ENCODE measurements at regions not wholly inside any gene's neighbourhood (a gene's known extent, or its start where the extent isn't known, plus 50 kb on each side); places are given as distances from the start of the nearest gene placed in this dataset.

DNA sequence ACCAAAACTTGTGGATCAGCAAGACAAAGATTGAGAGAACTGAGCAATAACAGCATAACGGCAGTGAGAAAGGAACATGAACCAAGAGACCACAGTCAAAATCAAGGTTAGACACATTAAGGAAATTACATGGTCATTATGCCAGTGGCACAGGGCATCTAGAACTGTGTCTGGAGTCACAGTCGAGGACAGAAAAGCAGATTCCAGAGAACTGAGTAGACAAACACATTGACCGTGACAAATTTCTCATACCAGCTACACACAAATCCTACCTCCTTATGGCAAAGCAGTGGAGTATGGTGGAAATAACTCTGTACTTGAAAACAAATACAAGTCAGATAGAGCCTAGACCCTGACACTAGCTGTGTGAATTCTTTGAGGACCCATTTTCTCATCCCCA is 367.3 kb downstream of the DUSP6 start:
- Histone ChIP-seq H3K36me3 (no peaks in the 10 kb centered on the region), H3K9me3 (no peaks in the 10 kb centered on the region), H3K27ac (no peak overlapping the region), H3K4me3 (no peak overlapping the region), H3K4me1 (no peaks in the 10 kb centered on the region), H3K27me3 (no peaks in the 10 kb centered on the region), H3K9ac (ENCODE audit: low read depth in 2 of 2, low read length in 2 of 2) (no peak overlapping the region)
- TF ChIP-seq, protein P1, sequence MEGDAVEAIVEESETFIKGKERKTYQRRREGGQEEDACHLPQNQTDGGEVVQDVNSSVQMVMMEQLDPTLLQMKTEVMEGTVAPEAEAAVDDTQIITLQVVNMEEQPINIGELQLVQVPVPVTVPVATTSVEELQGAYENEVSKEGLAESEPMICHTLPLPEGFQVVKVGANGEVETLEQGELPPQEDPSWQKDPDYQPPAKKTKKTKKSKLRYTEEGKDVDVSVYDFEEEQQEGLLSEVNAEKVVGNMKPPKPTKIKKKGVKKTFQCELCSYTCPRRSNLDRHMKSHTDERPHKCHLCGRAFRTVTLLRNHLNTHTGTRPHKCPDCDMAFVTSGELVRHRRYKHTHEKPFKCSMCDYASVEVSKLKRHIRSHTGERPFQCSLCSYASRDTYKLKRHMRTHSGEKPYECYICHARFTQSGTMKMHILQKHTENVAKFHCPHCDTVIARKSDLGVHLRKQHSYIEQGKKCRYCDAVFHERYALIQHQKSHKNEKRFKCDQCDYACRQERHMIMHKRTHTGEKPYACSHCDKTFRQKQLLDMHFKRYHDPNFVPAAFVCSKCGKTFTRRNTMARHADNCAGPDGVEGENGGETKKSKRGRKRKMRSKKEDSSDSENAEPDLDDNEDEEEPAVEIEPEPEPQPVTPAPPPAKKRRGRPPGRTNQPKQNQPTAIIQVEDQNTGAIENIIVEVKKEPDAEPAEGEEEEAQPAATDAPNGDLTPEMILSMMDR (IDR thresholded peaks at IDR 0.05): no peak
- no peak for DNase-seq
- intact Hi-C loops (cut with DNase I): no loop called here

DNA sequence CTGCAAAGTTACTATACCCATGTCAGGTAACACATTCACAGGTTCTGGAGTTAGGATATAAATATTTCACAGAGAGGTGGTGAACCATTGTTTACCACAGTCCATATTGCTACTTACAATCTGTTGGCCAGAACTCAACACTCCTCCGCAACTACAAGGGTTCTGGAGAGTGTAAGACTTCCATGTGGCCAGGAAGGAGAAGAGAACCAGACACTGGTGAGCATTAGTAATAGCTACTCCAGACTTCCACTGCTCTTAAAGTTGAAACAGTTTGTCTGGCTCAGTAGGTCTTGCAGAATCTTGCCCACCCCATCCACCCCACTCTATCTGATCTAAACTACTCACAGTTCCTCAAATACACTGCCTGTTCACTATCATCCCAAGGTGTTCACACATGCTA is 369.6 kb downstream of the DUSP6 start:
- TF ChIP-seq, protein P1 (IDR thresholded peaks at IDR 0.05): no peak
- no peak overlapping the region for H3K27ac ChIP-seq
- no peaks in the 10 kb centered on the region for H3K4me1 ChIP-seq
- no peaks in the 10 kb centered on the region for H3K36me3 ChIP-seq
- H3K9me3 ChIP-seq: no peaks in the 10 kb centered on the region
- no peak for DNase-seq
- no peak overlapping the region for H3K9ac ChIP-seq (ENCODE audit: low read depth in 2 of 2, low read length in 2 of 2)
- H3K4me3 ChIP-seq: no peak overlapping the region
- no peaks in the 10 kb centered on the region for H3K27me3 ChIP-seq
- intact Hi-C loops (cut with DNase I): no loop called here

DNA sequence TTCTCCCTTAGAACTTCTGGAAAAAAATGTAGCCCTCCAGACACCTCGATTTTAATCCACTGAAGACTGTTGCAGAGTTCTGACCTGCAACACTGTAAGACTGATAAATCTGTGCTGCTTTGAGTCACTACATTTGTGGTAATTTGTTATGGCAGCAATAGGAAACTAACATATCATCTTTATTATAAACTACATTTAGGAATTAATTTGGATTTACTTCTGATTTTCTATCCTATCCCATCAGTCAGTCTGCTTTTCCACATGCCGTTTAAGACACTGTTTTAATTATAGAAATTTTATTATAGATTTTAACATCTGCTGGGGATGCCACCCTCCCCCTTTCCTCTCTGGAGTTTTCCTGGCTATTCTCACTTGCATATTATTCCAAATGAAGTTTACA is 375.2 kb downstream of the DUSP6 start:
- Histone ChIP-seq H3K27me3 (no peaks in the 10 kb centered on the region), H3K4me3 (no peak overlapping the region), H3K9me3 (no peaks in the 10 kb centered on the region), H3K9ac (ENCODE audit: low read depth in 2 of 2, low read length in 2 of 2) (no peak overlapping the region), H3K4me1 (no peaks in the 10 kb centered on the region), H3K27ac (no peak overlapping the region), H3K36me3 (no peaks in the 10 kb centered on the region)
- intact Hi-C loops (cut with DNase I): no loop called here
- TF ChIP-seq, protein P1 (IDR thresholded peaks at IDR 0.05): no peak
- no peak for DNase-seq

DNA sequence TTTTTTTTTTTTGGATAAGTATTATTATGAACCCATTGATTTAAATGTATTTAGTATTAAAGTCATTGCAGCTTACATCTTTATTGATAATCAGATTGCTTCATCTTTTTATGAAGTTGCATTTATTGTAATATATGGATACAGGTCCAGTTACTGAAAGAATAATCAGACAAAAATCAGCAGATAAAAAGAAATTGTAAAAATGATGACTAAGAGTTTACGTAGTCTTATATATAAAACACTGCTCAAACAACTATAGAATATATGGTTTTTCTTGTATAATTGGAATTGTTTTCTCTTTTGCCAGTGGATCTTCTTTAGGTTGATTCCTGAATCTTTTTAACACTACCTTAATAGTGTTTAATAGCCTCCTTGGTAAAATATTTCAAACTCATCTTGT is 378.3 kb downstream of the DUSP6 start:
- H3K9ac ChIP-seq (ENCODE audit: low read depth in 2 of 2, low read length in 2 of 2): no peak overlapping the region
- H3K36me3 ChIP-seq: no peaks in the 10 kb centered on the region
- intact Hi-C loops (cut with DNase I): no loop called here
- no peak for DNase-seq
- TF ChIP-seq, protein P1 (IDR thresholded peaks at IDR 0.05): no peak
- no peak overlapping the region for H3K4me3 ChIP-seq
- no peaks in the 10 kb centered on the region for H3K4me1 ChIP-seq
- no peaks in the 10 kb centered on the region for H3K27me3 ChIP-seq
- H3K9me3 ChIP-seq: no peaks in the 10 kb centered on the region
- no peak overlapping the region for H3K27ac ChIP-seq

DNA sequence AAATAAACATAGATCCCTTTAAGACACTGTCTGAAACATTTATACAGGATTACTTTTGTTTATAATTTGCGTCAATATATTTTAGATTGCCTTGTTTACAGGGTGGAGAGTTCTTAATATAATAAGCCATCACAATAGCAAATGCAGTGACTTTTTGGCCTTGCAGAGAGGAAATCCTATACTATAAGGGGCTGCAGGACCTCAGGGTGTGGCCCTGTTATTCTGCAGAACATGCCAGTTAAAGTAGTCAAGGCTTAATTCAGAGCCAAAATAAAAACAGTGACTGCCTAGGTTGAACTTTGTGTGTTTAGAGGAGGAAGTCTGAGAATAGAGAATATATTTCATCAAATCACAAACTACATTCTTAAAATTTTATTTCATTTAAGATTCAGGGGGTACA is 381.6 kb downstream of the DUSP6 start:
- DNase-seq: no peak
- Histone ChIP-seq H3K36me3 (no peaks in the 10 kb centered on the region), H3K4me1 (no peaks in the 10 kb centered on the region), H3K4me3 (no peak overlapping the region), H3K27ac (no peak overlapping the region), H3K9me3 (no peaks in the 10 kb centered on the region), H3K27me3 (no peaks in the 10 kb centered on the region), H3K9ac (ENCODE audit: low read depth in 2 of 2, low read length in 2 of 2) (no peak overlapping the region)
- TF ChIP-seq, protein P1 (IDR thresholded peaks at IDR 0.05): no peak
- intact Hi-C loops (cut with DNase I): no loop called here

DNA sequence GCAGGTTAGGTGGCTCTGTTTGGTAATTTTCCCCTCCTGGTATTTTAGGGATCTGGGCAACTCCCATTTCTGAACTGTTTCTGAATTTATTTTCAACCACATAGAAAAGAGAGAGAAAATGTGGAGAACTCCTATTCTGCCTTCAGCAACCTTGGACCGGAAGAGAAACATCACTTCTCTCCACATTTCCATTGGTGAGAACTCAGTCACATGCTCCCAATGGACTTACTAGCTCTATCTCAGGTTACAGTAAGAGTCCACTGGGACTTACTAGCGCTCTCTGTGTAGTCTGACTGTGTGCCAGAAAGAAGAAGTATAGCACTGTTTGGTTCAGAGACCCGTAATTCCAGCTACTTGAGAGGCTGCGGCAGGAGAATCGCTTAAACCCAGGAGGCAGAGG is 383.2 kb downstream of the DUSP6 start:
- no peaks in the 10 kb centered on the region for H3K9me3 ChIP-seq
- H3K27me3 ChIP-seq: no peaks in the 10 kb centered on the region
- TF ChIP-seq, protein P1 (IDR thresholded peaks at IDR 0.05): no peak
- no peak overlapping the region for H3K27ac ChIP-seq
- DNase-seq: no peak
- no peaks in the 10 kb centered on the region for H3K4me1 ChIP-seq
- intact Hi-C loops (cut with DNase I): no loop called here
- no peaks in the 10 kb centered on the region for H3K36me3 ChIP-seq
- no peak overlapping the region for H3K4me3 ChIP-seq
- no peak overlapping the region for H3K9ac ChIP-seq (ENCODE audit: low read depth in 2 of 2, low read length in 2 of 2)

Data from colonic mucosa (tissue), 4 donors.